GM12874 (cell line): ENCODE measurements at regions not wholly inside any gene's neighbourhood (a gene's known extent, or its start where the extent isn't known, plus 50 kb on each side); places are given as distances from the start of the nearest gene placed in this dataset.

ENCODE experiments used
- TF ChIP-seq, protein P1 (sequence below): IDR thresholded peaks from 2 replicates; pipeline ENCODE4 v1.5.1; 2011; ENCODE audit warnings: low read depth, mild to moderate bottlenecking, control low read depth, low read length, moderate library complexity; ENCODE audit not compliant: insufficient read depth

DNA sequence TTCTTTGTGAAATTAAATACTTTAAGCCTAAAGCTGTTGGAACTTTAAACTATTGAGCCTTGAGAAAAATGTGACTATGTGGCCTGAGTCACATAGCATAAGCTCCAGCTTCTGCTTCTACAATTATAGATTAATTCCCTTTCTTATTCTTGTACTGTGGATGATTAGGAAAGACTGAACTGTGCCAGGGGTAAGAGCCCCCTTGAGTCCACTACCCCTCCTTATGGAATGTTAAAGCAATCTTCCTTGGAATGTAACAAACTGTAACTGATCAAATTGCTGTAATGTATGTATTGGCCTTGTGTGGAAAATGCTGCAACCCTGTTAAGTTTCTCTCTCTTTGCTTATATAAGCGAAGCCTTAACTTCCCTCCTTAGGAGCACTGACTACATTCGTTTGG lies 273.2 kb downstream of the FAM170A start:
- TF ChIP-seq, protein P1, sequence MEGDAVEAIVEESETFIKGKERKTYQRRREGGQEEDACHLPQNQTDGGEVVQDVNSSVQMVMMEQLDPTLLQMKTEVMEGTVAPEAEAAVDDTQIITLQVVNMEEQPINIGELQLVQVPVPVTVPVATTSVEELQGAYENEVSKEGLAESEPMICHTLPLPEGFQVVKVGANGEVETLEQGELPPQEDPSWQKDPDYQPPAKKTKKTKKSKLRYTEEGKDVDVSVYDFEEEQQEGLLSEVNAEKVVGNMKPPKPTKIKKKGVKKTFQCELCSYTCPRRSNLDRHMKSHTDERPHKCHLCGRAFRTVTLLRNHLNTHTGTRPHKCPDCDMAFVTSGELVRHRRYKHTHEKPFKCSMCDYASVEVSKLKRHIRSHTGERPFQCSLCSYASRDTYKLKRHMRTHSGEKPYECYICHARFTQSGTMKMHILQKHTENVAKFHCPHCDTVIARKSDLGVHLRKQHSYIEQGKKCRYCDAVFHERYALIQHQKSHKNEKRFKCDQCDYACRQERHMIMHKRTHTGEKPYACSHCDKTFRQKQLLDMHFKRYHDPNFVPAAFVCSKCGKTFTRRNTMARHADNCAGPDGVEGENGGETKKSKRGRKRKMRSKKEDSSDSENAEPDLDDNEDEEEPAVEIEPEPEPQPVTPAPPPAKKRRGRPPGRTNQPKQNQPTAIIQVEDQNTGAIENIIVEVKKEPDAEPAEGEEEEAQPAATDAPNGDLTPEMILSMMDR: no peak

DNA sequence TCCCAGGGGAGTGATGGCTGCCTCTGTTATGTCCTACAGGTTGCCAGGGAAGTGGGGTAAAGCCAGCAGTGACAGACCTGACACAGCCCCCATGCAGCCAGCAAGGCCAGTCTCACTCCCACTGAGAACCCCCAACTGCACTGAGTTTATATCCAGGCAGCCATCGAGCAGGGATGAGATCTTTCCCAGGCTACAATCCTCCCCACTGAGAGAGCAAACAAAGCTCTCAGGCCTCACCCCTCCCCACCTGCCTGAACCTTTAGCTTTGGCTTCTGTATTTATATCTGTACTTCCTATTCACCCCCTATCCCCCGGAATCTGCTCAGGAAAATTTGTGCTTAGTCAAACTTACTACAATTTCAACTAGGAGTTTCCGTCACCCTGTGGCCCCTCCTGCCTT lies 284.1 kb downstream of the FAM170A start:
- TF ChIP-seq, protein P1: no peak

DNA sequence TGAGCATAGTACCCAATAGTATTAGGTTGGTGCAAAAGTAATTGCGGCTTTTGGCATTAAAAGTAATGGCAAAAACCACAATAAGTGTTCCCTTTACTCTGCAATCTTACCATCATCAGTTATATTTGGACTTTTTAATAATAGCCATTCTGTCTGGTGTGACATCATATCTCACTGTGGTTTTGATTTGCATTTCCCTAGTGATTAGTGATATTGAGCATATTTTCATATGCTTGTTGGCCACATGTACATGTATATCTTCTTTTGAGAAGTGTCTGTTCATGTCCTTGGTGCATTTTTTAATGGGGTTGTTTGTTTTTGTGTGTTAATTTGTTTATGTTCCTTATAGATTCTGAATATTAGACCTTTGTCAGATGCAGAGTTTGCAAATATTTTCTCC lies 289.9 kb downstream of the FAM170A start:
- TF ChIP-seq, protein P1: no peak

DNA sequence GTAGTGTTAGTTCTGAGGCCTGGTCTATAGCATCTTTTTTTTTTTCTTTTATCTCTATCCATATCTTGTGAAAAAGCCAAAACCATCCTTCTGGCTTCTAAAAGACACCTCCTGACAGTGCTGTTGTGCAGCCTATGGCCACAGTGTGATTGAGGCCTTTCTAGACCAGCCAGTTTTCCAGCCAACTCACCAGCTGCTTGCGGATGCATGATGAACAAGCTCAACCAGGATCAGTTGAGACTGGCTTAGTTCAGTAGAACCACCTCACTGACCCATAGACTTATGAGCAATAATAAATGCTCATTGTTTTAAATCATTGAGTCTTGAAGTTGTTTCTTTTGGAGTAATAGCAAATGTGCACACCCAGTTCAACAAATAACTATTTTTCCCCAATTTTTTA lies 296.9 kb downstream of the FAM170A start:
- TF ChIP-seq, protein P1: no peak

DNA sequence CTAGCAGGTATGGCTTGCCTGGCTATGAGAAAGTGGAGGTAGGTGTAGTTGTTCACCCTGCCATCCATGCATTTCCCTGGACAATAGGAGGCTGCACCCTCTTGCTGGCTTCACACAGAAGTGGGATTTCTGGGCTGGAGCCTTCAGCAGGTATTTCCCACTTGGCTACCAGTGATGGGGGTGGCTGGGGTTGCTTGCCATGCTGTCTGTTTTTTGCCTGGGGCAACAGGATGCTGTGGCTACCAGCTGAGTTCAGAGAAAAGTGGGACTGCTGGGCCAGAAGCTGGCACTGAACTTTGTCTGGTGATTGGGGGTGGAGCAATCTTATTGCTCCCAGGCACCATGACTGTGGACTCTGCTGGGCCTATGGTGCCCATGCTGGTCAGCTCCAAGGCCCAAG lies 299.6 kb downstream of the FAM170A start:
- TF ChIP-seq, protein P1: no peak

DNA sequence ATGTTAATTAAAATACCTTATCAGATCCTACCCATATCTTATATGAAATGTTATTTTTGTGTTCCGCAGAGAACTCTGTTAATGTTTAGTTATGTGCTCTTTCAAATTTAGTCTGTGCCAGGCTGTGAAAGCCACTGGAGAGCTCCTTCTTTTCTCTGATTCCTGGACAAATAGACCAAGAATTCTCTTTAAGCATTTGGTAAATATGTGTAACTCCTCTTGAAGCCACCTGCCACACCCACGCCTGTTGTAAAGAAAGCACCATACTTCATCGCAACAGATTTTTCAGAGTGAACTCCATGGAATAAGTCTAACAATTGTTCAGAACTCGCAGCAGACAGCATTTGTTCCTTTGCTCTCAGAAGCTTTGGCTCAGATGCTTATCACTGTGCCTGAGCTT lies 301.1 kb downstream of the FAM170A start:
- TF ChIP-seq, protein P1: no peak

DNA sequence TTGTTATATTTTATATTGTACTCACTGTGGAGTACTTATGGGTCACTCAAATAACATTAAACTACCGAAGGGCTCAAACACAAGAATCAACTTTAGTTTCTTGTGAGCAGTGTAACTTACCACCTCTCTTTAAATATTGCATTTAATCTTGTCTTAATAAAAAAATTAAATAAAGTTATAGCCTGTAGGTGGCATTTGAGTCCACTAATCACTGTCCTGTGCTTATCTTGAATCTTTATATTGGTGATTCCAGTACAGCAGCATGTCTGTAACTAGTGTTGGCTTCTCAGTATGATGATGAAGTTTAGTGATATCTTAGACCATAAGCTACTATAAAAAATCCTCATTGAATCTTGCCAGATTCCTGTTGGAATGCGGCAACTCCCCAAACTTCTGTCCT lies 313.8 kb downstream of the FAM170A start:
- TF ChIP-seq, protein P1: no peak

DNA sequence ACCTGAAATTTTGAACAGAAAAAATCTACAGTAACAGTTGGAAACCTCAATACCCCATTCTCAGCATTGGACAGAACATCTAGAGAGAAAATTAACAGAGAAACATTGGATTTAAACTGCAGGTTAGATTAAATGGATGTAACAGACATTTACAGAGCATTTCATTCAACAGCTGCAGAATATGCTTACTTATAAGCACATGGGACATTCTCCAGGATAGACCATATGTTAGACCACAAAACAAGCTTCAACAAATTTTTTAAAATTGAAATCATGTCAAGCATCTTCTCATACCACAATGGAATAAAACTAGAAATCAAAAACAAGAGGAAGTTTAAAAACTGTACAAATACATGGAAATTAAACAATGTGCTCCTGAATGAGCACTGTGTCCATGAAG lies 316.3 kb downstream of the FAM170A start:
- TF ChIP-seq, protein P1: no peak
